Neuronal stem cell (in vitro differentiated cells): ENCODE measurements at regions not wholly inside any gene's neighbourhood (a gene's known extent, or its start where the extent isn't known, plus 50 kb on each side); places are given as distances from the start of the nearest gene placed in this dataset.

Experiments
- DNase-seq: peaks from one replicate; pipeline ENCODE4 v3.0.0-alpha.2; 2013; ENCODE audit warnings: low spot score
- H2AFZ ChIP-seq: one replicate; pipeline ENCODE4 v1.6.1; 2013; ENCODE audit warnings: mild to moderate bottlenecking, low read length, inconsistent platforms
- H2AK5ac ChIP-seq: 2 replicates; pipeline ENCODE4 v1.6.1; 2013; ENCODE audit warnings: low read depth, mild to moderate bottlenecking, inconsistent platforms, low read length, moderate library complexity, mixed read lengths
- H2BK120ac ChIP-seq: 2 replicates; pipeline ENCODE4 v1.6.1; 2013; ENCODE audit warnings: low read depth, mild to moderate bottlenecking, inconsistent platforms, low read length, moderate library complexity, mixed read lengths
- H2BK12ac ChIP-seq: one replicate; pipeline ENCODE4 v1.6.1; 2013; ENCODE audit warnings: low read length, inconsistent platforms
- H2BK15ac ChIP-seq: 2 replicates; pipeline ENCODE4 v1.6.1; 2013; ENCODE audit warnings: mild to moderate bottlenecking, low read length, inconsistent platforms, mixed read lengths
- H2BK5ac ChIP-seq: one replicate; pipeline ENCODE4 v1.6.1; 2013; ENCODE audit warnings: inconsistent platforms, mild to moderate bottlenecking, low read length, moderate library complexity
- H3K14ac ChIP-seq: one replicate; pipeline ENCODE4 v1.6.1; 2013; ENCODE audit warnings: low read length, inconsistent platforms
- H3K18ac ChIP-seq: 2 replicates; pipeline ENCODE4 v1.6.1; 2013; ENCODE audit warnings: low read length, inconsistent platforms
- H3K23ac ChIP-seq: 2 replicates; pipeline ENCODE4 v1.6.1; 2013; ENCODE audit warnings: low read depth, mild to moderate bottlenecking, mixed read lengths, low read length, inconsistent platforms; ENCODE audit not compliant: poor library complexity
- H3K27ac ChIP-seq: replicated peaks from 3 replicates; pipeline ENCODE4 v1.5.1; 2013; ENCODE audit warnings: low read length, inconsistent platforms
- H3K27me3 ChIP-seq, 3 experiments: 2 replicates each; pipeline ENCODE4 v1.6.1; 2013; ENCODE audit warnings: low read length in 3 of 3, mild to moderate bottlenecking in 2 of 3, inconsistent platforms in 1 of 3, low read depth in 1 of 3, mixed read lengths in 1 of 3, moderate library complexity in 1 of 3; ENCODE audit not compliant: control insufficient read depth in 3 of 3, insufficient read depth in 3 of 3
- H3K36me3 ChIP-seq, 2 donors: replicated peaks in 1 of 2; 2 replicates each; pipeline ENCODE4 v1.6.1; 2013; ENCODE audit warnings: low read length in 2 of 2; ENCODE audit not compliant: control insufficient read depth in 2 of 2, insufficient read depth in 2 of 2
- H3K4ac ChIP-seq: 2 replicates; pipeline ENCODE4 v1.6.1; 2013; ENCODE audit warnings: inconsistent platforms, mild to moderate bottlenecking, low read length, moderate library complexity
- H3K4me1 ChIP-seq, 2 donors: 1 replicate in 1 of 2; 2 replicates in 1 of 2; pipeline ENCODE4 v1.6.1; 2013; ENCODE audit warnings: low read length in 2 of 2, low read depth in 1 of 2; ENCODE audit not compliant: control insufficient read depth in 2 of 2, insufficient read depth in 1 of 2
- H3K4me2 ChIP-seq: one replicate; pipeline ENCODE4 v1.6.1; 2013; ENCODE audit warnings: mild to moderate bottlenecking, low read length, inconsistent platforms; ENCODE audit not compliant: insufficient read depth, poor library complexity, severe bottlenecking
- H3K4me3 ChIP-seq, 2 donors: 2 replicates each; pipeline ENCODE4 v1.5.1; 2013; ENCODE audit warnings: low read length in 2 of 2, mild to moderate bottlenecking in 2 of 2, inconsistent platforms in 1 of 2, moderate library complexity in 1 of 2
- H3K79me1 ChIP-seq: one replicate; pipeline ENCODE4 v1.6.1; 2013; ENCODE audit warnings: low read depth, mild to moderate bottlenecking, inconsistent platforms, low read length, moderate library complexity
- H3K9ac ChIP-seq: one replicate; pipeline ENCODE4 v1.6.1; 2013; ENCODE audit warnings: mild to moderate bottlenecking, low read depth, low read length, inconsistent platforms; ENCODE audit not compliant: poor library complexity
- H3K9me3 ChIP-seq, 2 donors: replicated peaks in 1 of 2; 2 replicates each; pipeline versions ENCODE3 to v1.6.1; 2013; ENCODE audit warnings: low read length in 2 of 2, mild to moderate bottlenecking in 2 of 2, inconsistent platforms in 1 of 2, low read depth in 1 of 2, mixed read lengths in 1 of 2, moderate library complexity in 1 of 2; ENCODE audit not compliant: control insufficient read depth in 2 of 2, insufficient read depth in 1 of 2
- H4K8ac ChIP-seq: one replicate; pipeline ENCODE4 v1.6.1; 2013; ENCODE audit warnings: low read depth, mild to moderate bottlenecking, inconsistent platforms, low read length, moderate library complexity
- H4K91ac ChIP-seq: one replicate; pipeline ENCODE4 v1.6.1; 2013; ENCODE audit warnings: low read length, low read depth, mild to moderate bottlenecking, inconsistent platforms; ENCODE audit not compliant: poor library complexity
- WGBS, 2 donors: extraction: QIAGEN DNeasy Blood & Tissue Kit; methylation state at CpG; one replicate each; pipeline ENCODE4 v1.1.7; 2013; ENCODE audit warnings: missing lambda C conversion rate in 2 of 2, mixed read lengths in 1 of 2; ENCODE audit not compliant: insufficient read length in 2 of 2, insufficient replicate concordance in 1 of 2; ENCODE audit errors: extremely low coverage in 2 of 2; 5-methylcytosine and 5-hydroxymethylcytosine counted together

DNA sequence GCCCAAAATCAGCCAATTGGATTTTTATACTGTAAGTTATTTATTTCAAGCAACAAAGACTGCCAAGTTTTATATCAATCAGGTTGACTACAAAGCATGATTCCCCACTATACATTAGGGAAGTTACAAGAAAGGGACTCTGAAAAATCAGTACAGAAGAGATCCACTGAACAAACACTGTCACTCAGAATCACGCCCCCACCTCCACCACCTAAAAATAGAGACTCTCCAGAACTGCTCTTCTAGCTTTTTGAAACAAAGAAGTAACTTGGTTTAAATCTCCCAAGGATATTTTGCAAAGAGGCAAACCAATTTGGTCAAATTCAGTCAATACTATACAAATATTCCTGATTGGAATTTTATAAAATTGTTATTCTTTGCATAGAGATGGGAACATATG, 438.0 kb downstream of the HTR1A start:
- Histone ChIP-seq H2BK5ac (no peak overlapping the region), H2BK12ac (no peak overlapping the region), H3K4me1 (no peaks in the 10 kb centered on the region), H4K91ac (no peak overlapping the region), H3K9ac (no peak overlapping the region), H3K27me3 (no peaks in the 10 kb centered on the region), H2AFZ (no peak overlapping the region), H3K23ac (no peak overlapping the region), H3K27ac (no peak overlapping the region), H3K14ac (no peak overlapping the region), H3K36me3 (no peaks in the 10 kb centered on the region), H3K4me3 (no peak overlapping the region), H2BK120ac (no peak overlapping the region), H3K9me3 (peaks cover 0 to 2% of the 10 kb centered on the region in 2 donors), H2BK15ac (no peak overlapping the region), H2AK5ac (no peak overlapping the region), H3K4me2 (no peak overlapping the region), H3K79me1 (no peaks in the 10 kb centered on the region), H3K18ac (no peak overlapping the region), H4K8ac (no peak overlapping the region), H3K4ac (no peak overlapping the region)
- no peak for DNase-seq
- no CpG with 5 or more reads among the region's 1 CpG for WGBS, 2 donors

DNA sequence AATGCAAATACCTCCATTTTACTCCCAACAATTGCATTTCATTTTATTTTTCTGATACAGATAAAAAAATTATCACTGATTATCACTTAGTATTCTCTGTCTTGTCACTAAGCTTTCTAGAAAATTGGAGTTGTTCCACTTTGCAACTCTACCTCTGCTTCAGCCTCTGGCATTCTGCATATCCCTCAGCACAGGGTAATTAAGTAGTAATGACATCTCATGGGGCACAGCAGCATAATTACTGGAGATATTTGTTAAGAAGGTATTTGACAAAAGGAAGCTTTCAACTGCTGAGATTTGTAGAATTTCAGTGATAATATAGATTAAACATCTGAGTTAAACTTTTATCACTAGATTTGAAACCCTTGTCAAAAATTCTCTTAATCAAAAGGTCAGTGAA, 446.2 kb downstream of the HTR1A start:
- H2BK15ac ChIP-seq: no peak overlapping the region
- no peak overlapping the region for H3K9ac ChIP-seq
- H3K27ac ChIP-seq: no peak overlapping the region
- peaks cover 0 to 2% (median 0%) of the 10 kb centered on the region in 3 experiments for H3K27me3 ChIP-seq
- no peaks in the 10 kb centered on the region for H3K79me1 ChIP-seq
- H2AFZ ChIP-seq: no peak overlapping the region
- peaks cover 0 to 2% of the 10 kb centered on the region in 2 donors for H3K9me3 ChIP-seq
- H3K18ac ChIP-seq: no peak overlapping the region
- H3K4me1 ChIP-seq: no peaks in the 10 kb centered on the region
- no peak overlapping the region for H3K4me2 ChIP-seq
- no peak for DNase-seq
- H2BK120ac ChIP-seq: no peak overlapping the region
- no peak overlapping the region for H3K4me3 ChIP-seq
- H3K4ac ChIP-seq: no peak overlapping the region
- H4K91ac ChIP-seq: no peak overlapping the region
- H2AK5ac ChIP-seq: no peak overlapping the region
- H4K8ac ChIP-seq: no peak overlapping the region
- no peak overlapping the region for H3K14ac ChIP-seq
- no peak overlapping the region for H2BK5ac ChIP-seq
- H3K36me3 ChIP-seq: no peaks in the 10 kb centered on the region
- H3K23ac ChIP-seq: no peak overlapping the region
- no peak overlapping the region for H2BK12ac ChIP-seq

DNA sequence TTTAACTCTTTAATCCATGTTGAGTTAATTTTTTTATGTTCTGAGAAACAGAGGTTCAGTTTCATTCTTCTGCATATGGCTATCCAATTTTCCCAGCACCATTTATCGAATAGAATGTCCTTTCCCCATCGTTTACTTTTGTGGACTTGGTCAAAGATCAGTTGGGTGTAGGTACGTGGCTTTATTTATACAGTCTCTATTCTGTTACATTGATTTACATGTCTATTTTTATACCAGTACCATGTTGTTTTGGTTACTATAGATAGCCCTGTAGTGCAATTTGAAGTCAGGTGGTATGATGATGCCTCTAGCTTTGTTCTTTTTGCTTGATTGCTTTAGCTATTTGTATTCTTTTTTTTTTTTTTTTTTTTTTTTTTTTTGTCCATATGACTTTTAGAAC, 462.0 kb downstream of the HTR1A start:
- Histone ChIP-seq H3K9ac (no peak overlapping the region), H3K23ac (no peak overlapping the region), H3K4ac (no peak overlapping the region), H3K36me3 (no peaks in the 10 kb centered on the region), H2BK120ac (no peak overlapping the region), H2BK15ac (no peak overlapping the region), H3K18ac (no peak overlapping the region), H4K91ac (no peak overlapping the region), H3K4me3 (no peak overlapping the region), H3K27me3 (no peaks in the 10 kb centered on the region), H3K79me1 (no peaks in the 10 kb centered on the region), H3K9me3 (no peaks in the 10 kb centered on the region), H3K14ac (no peak overlapping the region), H3K4me1 (no peaks in the 10 kb centered on the region), H3K4me2 (no peak overlapping the region), H4K8ac (no peak overlapping the region), H2AFZ (no peak overlapping the region), H2AK5ac (no peak overlapping the region), H3K27ac (no peak overlapping the region), H2BK12ac (no peak overlapping the region), H2BK5ac (no peak overlapping the region)
- no peak for DNase-seq
- no CpG with 5 or more reads among the region's 3 CpGs for WGBS, 2 donors

DNA sequence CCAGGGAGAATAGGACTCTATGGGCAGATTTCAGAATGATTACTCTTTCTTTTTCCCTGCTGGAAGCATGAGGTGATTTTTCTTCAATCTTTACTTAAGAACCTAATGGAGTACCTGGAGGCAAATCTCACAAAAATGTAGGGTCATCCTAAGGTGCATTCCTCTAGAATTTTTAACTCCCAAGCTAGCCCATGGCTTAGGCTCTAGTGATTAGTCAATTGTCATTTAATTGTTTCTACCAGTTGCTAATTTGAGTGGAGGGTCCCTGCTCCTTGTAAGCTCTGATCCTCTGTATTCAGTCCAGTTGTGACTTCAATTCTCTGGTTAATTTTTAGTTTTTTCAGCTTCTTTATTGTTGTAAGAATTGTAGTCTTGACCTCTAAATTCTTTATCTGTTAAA, 467.0 kb downstream of the HTR1A start:
- H3K23ac ChIP-seq: no peak overlapping the region
- H3K27me3 ChIP-seq: no peaks in the 10 kb centered on the region
- H2BK15ac ChIP-seq: no peak overlapping the region
- no peak overlapping the region for H3K18ac ChIP-seq
- H3K4me2 ChIP-seq: no peak overlapping the region
- no peak overlapping the region for H4K8ac ChIP-seq
- no peak overlapping the region for H3K14ac ChIP-seq
- H3K4me1 ChIP-seq: no peaks in the 10 kb centered on the region
- no peaks in the 10 kb centered on the region for H3K79me1 ChIP-seq
- H3K27ac ChIP-seq: no peak overlapping the region
- no peak overlapping the region for H3K4ac ChIP-seq
- no peak overlapping the region for H2BK5ac ChIP-seq
- no peak overlapping the region for H3K4me3 ChIP-seq
- no peaks in the 10 kb centered on the region for H3K36me3 ChIP-seq
- no peak overlapping the region for H3K9ac ChIP-seq
- no peak overlapping the region for H2BK120ac ChIP-seq
- no peak overlapping the region for H2BK12ac ChIP-seq
- H3K9me3 ChIP-seq: no peaks in the 10 kb centered on the region
- no peak overlapping the region for H4K91ac ChIP-seq
- DNase-seq: no peak
- no peak overlapping the region for H2AK5ac ChIP-seq
- H2AFZ ChIP-seq: no peak overlapping the region
